Hindlimb muscle (tissue), 1 donor: ENCODE measurements at regions not wholly inside any gene's neighbourhood (a gene's known extent, or its start where the extent isn't known, plus 50 kb on each side); places are given as distances from the start of the nearest gene placed in this dataset.
"Not testable (repeated sequence)": the region's sequence is repeated elsewhere in the genome, so short reads cannot be mapped to it uniquely, and the experiment has no call there.

ENCODE experiments used
- DNase-seq: peaks from one replicate; pipeline ENCODE4 v3.0.0-alpha.2; 2013

- no peak for DNase-seq
Observed at GRCh38 chr18:64401268-64402060, 252.6 kb upstream of the LINC00305 start.

- no peak for DNase-seq
Observed at GRCh38 chr18:64399566-64399965, 250.7 kb upstream of the LINC00305 start.

GRCh38 chr18:64398320-64398719, 249.4 kb upstream of the LINC00305 start:
- no peak for DNase-seq

GRCh38 chr18:64392202-64392601, 243.3 kb upstream of the LINC00305 start:
- no peak for DNase-seq

- DNase-seq = no peak
Observed at GRCh38 chr18:64384101-64384500, 235.2 kb upstream of the LINC00305 start.

GRCh38 chr18:64380117-64380516, 231.2 kb upstream of the LINC00305 start:
- DNase-seq = no peak

- DNase-seq = no peak
Observed at GRCh38 chr18:64379662-64380061, 230.8 kb upstream of the LINC00305 start.

GRCh38 chr18:64377446-64377845, 228.6 kb upstream of the LINC00305 start:
- DNase-seq = no peak

GRCh38 chr18:64372850-64373249, 224.0 kb upstream of the LINC00305 start:
- DNase-seq = no peak

GRCh38 chr18:64369830-64370440, 221.0 kb upstream of the LINC00305 start:
- not testable (repeated sequence) for DNase-seq

GRCh38 chr18:64365106-64365505, 216.2 kb upstream of the LINC00305 start:
- no peak for DNase-seq

- no peak for DNase-seq
Observed at GRCh38 chr18:64337673-64338072, 188.8 kb upstream of the LINC00305 start.

GRCh38 chr18:64337018-64337417, 188.1 kb upstream of the LINC00305 start:
- DNase-seq = no peak

- no peak for DNase-seq
Observed at GRCh38 chr18:64334748-64335147, 185.9 kb upstream of the LINC00305 start.

GRCh38 chr18:64333584-64333983, 184.7 kb upstream of the LINC00305 start:
- DNase-seq = no peak

- DNase-seq = no peak
Observed at GRCh38 chr18:64332835-64333234, 183.9 kb upstream of the LINC00305 start.

- DNase-seq = no peak
Observed at GRCh38 chr18:64331419-64331818, 182.5 kb upstream of the LINC00305 start.

- no peak for DNase-seq
Observed at GRCh38 chr18:64330931-64331330, 182.0 kb upstream of the LINC00305 start.

GRCh38 chr18:64330161-64330560, 181.3 kb upstream of the LINC00305 start:
- no peak for DNase-seq

- DNase-seq = no peak
Observed at GRCh38 chr18:64322189-64322588, 173.3 kb upstream of the LINC00305 start.

- no peak for DNase-seq
Observed at GRCh38 chr18:64318547-64318946, 169.7 kb upstream of the LINC00305 start.

- no peak for DNase-seq
Observed at GRCh38 chr18:64311859-64312258, 163.0 kb upstream of the LINC00305 start.

GRCh38 chr18:64295839-64296238, 147.0 kb upstream of the LINC00305 start:
- no peak for DNase-seq

- DNase-seq = no peak
Observed at GRCh38 chr18:64294967-64295366, 146.1 kb upstream of the LINC00305 start.
